ENCODE measurements at regions not wholly inside any gene's neighbourhood (a gene's known extent, or its start where the extent isn't known, plus 50 kb on each side); places are given as distances from the start of the nearest gene placed in this dataset.

DNA sequence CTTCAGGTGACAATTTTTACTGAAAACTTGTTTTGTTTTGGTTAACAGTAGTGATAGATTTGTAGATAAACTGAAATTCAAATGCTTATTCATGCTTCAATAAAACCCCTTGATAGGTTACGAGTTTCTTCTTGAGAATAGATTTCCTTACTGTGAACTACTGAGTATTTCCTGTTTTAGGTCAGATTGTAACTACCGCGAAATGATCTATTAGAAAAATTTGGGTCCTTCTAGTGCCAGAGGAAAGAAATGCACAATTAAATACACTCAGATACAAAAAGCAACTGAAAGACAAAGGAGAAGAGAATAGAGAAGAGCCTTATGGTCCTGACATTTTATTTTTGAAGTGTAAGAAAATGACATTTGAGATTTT, 251.7 kb upstream of the TBL1XR1 start:
- TF ChIP-seq, protein P1, sequence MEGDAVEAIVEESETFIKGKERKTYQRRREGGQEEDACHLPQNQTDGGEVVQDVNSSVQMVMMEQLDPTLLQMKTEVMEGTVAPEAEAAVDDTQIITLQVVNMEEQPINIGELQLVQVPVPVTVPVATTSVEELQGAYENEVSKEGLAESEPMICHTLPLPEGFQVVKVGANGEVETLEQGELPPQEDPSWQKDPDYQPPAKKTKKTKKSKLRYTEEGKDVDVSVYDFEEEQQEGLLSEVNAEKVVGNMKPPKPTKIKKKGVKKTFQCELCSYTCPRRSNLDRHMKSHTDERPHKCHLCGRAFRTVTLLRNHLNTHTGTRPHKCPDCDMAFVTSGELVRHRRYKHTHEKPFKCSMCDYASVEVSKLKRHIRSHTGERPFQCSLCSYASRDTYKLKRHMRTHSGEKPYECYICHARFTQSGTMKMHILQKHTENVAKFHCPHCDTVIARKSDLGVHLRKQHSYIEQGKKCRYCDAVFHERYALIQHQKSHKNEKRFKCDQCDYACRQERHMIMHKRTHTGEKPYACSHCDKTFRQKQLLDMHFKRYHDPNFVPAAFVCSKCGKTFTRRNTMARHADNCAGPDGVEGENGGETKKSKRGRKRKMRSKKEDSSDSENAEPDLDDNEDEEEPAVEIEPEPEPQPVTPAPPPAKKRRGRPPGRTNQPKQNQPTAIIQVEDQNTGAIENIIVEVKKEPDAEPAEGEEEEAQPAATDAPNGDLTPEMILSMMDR (conservative IDR thresholded peaks at IDR 0.05 in 1 of 2, IDR thresholded peaks at IDR 0.05 in 1 of 2; ENCODE audit: extremely low read depth in 1 of 2, insufficient read depth in 1 of 2, low read depth in 1 of 2, low read length in 2 of 2), result no peak
- TF ChIP-seq EZH2 (IDR thresholded peaks at IDR 0.05; ENCODE audit: borderline replicate concordance, low read length), result no peak

Data from mammary epithelial cell (primary cell).